K562 (cell line): ENCODE measurements at regions not wholly inside any gene's neighbourhood (a gene's known extent, or its start where the extent isn't known, plus 50 kb on each side); places are given as distances from the start of the nearest gene placed in this dataset.

ENCODE experiments used
- ATAC-seq: fragments of 200-7000 bp; cut with Tn5 transposase; 3 replicates; pipeline ENCODE4 v1.9.1; 2020; ENCODE audit warnings: moderate library complexity
- BruUV-seq: library from RNA; stranded (reverse); fragments of 400-500 nt; replicated peaks from 2 replicates; lab custom pipeline; 2021; lab: Mats Ljungman, UMichigan
- CTCF ChIA-PET: fragments of 300-600 bp; formaldehyde crosslinking; extraction: SDS; loops from one replicate; lab custom pipeline; 2021; ENCODE audit warnings: low intra/inter-chr PET ratio; lab: Yijun Ruan, JAX
- POLR2A ChIA-PET: fragments of 300-600, 350-650 bp; sonication (Branson Sonifier 250); formaldehyde crosslinking; extraction: SDS; loops from one replicate; lab custom pipeline; 2021; ENCODE audit warnings: antibody characterized with exemption, inconsistent platforms; lab: Yijun Ruan, JAX
- DNase-seq, 4 experiments: peaks; one replicate each; pipeline versions ENCODE4 v3.0.0 to v3.0.0-alpha.2; 2011 to 2018; ENCODE audit warnings: low spot score in 3 of 4, mixed read lengths in 3 of 4; ENCODE audit errors: extremely low read depth in 1 of 4
- FAIRE-seq: peaks from 2 replicates; lab custom pipeline; 2011; peaks lifted over from hg19 to GRCh38; lab: Jason Lieb, UNC
- H2AFZ ChIP-seq: 2 replicates; pipeline ENCODE4 v1.6.0; 2011; ENCODE audit warnings: low read depth, low read length, control low read depth, inconsistent platforms
- H3K27ac ChIP-seq: fragments of 200-600 bp; 3 replicates; pipeline ENCODE4 v1.8.0; 2011; ENCODE audit warnings: low read depth, mild to moderate bottlenecking, control low read depth, inconsistent platforms, low read length, moderate library complexity, mixed read lengths; ENCODE audit errors: extremely low read depth
- H3K27me3 ChIP-seq, 2 experiments: fragments of 300-600 bp in 1 of 2; 2 replicates in 1 of 2; 3 replicates in 1 of 2; pipeline versions ENCODE4 v1.6.0 to v1.8.0; 2011; ENCODE audit warnings: inconsistent platforms in 2 of 2, low read length in 2 of 2, mild to moderate bottlenecking in 1 of 2, mixed read lengths in 1 of 2, moderate library complexity in 1 of 2; ENCODE audit not compliant: control insufficient read depth in 2 of 2, insufficient read depth in 2 of 2
- H3K36me3 ChIP-seq: fragments of 300-600 bp; 3 replicates; pipeline ENCODE4 v1.8.0; 2011; ENCODE audit warnings: mild to moderate bottlenecking, low read length, inconsistent platforms; ENCODE audit not compliant: control insufficient read depth, insufficient read depth
- H3K4me1 ChIP-seq, 2 experiments: fragments of 200-600 bp in 1 of 2; replicated peaks in 1 of 2; 2 replicates in 1 of 2; 3 replicates in 1 of 2; pipeline versions ENCODE4 v1.5.1 to v1.8.0; 2011; ENCODE audit warnings: inconsistent platforms in 2 of 2, low read length in 2 of 2, mild to moderate bottlenecking in 1 of 2, mixed read lengths in 1 of 2, moderate library complexity in 1 of 2; ENCODE audit not compliant: control insufficient read depth in 2 of 2, insufficient read depth in 2 of 2
- H3K4me2 ChIP-seq: 2 replicates; pipeline ENCODE4 v1.6.1; 2011; ENCODE audit warnings: low read length, control low read depth, inconsistent platforms, mixed read lengths; ENCODE audit not compliant: insufficient read depth
- H3K4me3 ChIP-seq: fragments of 200-600 bp; sonication (generic), shearing (Covaris generic); 2 replicates; pipeline ENCODE4 v1.5.1; 2016; ENCODE audit warnings: control low read depth, inconsistent platforms
- H3K79me2 ChIP-seq: fragments of 200-600 bp; 3 replicates; pipeline ENCODE4 v1.8.0; 2011; ENCODE audit warnings: low read length, inconsistent platforms; ENCODE audit not compliant: control insufficient read depth, insufficient read depth
- H3K9ac ChIP-seq, 2 experiments: 2 replicates each; pipeline versions ENCODE4 v1.6.0 to v1.6.1; 2011; ENCODE audit warnings: low read depth in 2 of 2, low read length in 2 of 2, control low read depth in 1 of 2, inconsistent platforms in 1 of 2, mild to moderate bottlenecking in 1 of 2, mixed read lengths in 1 of 2; ENCODE audit not compliant: insufficient read depth in 1 of 2
- H3K9me1 ChIP-seq: one replicate; pipeline ENCODE4 v1.6.0; 2011; ENCODE audit warnings: inconsistent platforms, mild to moderate bottlenecking, low read length, moderate library complexity; ENCODE audit not compliant: control insufficient read depth, insufficient read depth
- H3K9me3 ChIP-seq: replicated peaks from 2 replicates; pipeline ENCODE4 v1.5.1; 2011; ENCODE audit warnings: low read depth, low read length, inconsistent platforms; ENCODE audit not compliant: control insufficient read depth, insufficient read depth
- H4K20me1 ChIP-seq: replicated peaks from 2 replicates; pipeline ENCODE4 v1.6.1; 2011; ENCODE audit warnings: low read length, inconsistent platforms, mixed read lengths; ENCODE audit not compliant: control insufficient read depth, insufficient read depth
- HDAC3 ChIP-seq: fragments of 450-650 bp; IDR thresholded peaks from 2 replicates; pipeline ENCODE4 v1.6.1; 2018; ENCODE audit warnings: borderline replicate concordance, mild to moderate bottlenecking, moderate library complexity; ENCODE audit not compliant: partially characterized antibody
- SRSF7 ChIP-seq: fragments of 200-400 bp; formaldehyde crosslinking; optimal IDR thresholded peaks from 2 replicates; pipeline ENCODE3; 2017; ENCODE audit warnings: mild to moderate bottlenecking, low read depth, low read length
- whole genome bisulfite sequencing: fragments of 100-300 bp; shearing (Covaris generic); methylation state at CpG from one replicate; pipeline ENCODE4 v1.1.6; 2016; ENCODE audit warnings: low coverage, mixed read lengths; ENCODE audit not compliant: insufficient coverage; ENCODE audit errors: missing lambda C conversion rate; 5-methylcytosine and 5-hydroxymethylcytosine counted together
- in situ Hi-C: fragments of 300-500 bp; cut with MboI; formaldehyde crosslinking; loops from 4 replicates; pipeline ENCODE4 v1.15.0; 2018; ENCODE audit warnings: inconsistent platforms, mixed read lengths
- intact Hi-C: fragments of 100-400 bp; cut with micrococcal nuclease; formaldehyde crosslinking; loops from 2 replicates; pipeline ENCODE4 v1.14.2; 2022
- TF ChIP-seq, protein P1 (sequence below), 2 experiments: fragments of 450-650 bp in 1 of 2; sonication (generic) in 1 of 2; formaldehyde crosslinking in 1 of 2; IDR thresholded peaks; 2 replicates each; pipeline versions ENCODE4 v1.7.1 to v1.9.0; 2016 to 2022; ENCODE audit warnings: inconsistent platforms in 1 of 2, mild to moderate bottlenecking in 1 of 2, missing genetic modification reagents in 1 of 2
- TF ChIP-seq, protein P2 (sequence below), 2 experiments: fragments of 450-650 bp; conservative IDR thresholded peaks; 2 replicates each; pipeline ENCODE4 v1.6.1; 2017; ENCODE audit warnings: mild to moderate bottlenecking in 2 of 2, moderate library complexity in 2 of 2

DNA sequence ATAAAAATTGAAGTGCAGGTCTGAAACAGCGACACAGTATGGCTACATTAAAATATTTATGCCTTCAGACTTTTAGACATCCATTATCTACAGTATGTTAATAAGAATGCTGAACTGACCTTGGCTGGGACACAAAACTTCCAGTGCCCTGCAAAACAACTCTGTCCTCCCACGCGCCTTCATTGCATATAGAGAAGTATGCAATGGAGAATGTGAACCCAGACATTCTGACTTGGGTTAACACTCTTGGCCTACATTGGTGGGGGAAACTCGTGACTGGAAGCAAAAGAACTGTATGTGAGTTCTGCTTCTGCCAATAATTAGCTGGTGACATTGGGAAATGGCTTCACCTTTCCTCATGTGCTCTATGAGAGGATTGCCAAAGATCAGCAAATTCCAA, 110.5 kb upstream of the SLC24A5 start:
- ChIA-PET POLR2A (no interaction called here), CTCF (no interaction called here)
- no peak overlapping the region for H2AFZ ChIP-seq
- ATAC-seq: no peak
- H3K27ac ChIP-seq: no peak overlapping the region
- H3K9me3 ChIP-seq: no peaks in the 10 kb centered on the region; the same call in 1 of the 2 replicates
- H3K27me3 ChIP-seq: no peaks in the 10 kb centered on the region
- no peaks in the 10 kb centered on the region for H3K9me1 ChIP-seq
- H3K79me2 ChIP-seq: no peaks in the 10 kb centered on the region
- 0% methylated on average over 4 of the region's 4 CpGs for WGBS
- no peaks in the 10 kb centered on the region for H3K36me3 ChIP-seq
- no peaks in the 10 kb centered on the region for H3K4me1 ChIP-seq
- in situ Hi-C loops (no loop called here), intact Hi-C loops (no loop called here)
- FAIRE-seq: no peak
- H3K4me3 ChIP-seq: no peak overlapping the region
- no peak for DNase-seq
- H3K9ac ChIP-seq: no peak overlapping the region
- no TSS peak for BruUV-seq
- H4K20me1 ChIP-seq: no peaks in the 10 kb centered on the region
- TF ChIP-seq, protein P1, sequence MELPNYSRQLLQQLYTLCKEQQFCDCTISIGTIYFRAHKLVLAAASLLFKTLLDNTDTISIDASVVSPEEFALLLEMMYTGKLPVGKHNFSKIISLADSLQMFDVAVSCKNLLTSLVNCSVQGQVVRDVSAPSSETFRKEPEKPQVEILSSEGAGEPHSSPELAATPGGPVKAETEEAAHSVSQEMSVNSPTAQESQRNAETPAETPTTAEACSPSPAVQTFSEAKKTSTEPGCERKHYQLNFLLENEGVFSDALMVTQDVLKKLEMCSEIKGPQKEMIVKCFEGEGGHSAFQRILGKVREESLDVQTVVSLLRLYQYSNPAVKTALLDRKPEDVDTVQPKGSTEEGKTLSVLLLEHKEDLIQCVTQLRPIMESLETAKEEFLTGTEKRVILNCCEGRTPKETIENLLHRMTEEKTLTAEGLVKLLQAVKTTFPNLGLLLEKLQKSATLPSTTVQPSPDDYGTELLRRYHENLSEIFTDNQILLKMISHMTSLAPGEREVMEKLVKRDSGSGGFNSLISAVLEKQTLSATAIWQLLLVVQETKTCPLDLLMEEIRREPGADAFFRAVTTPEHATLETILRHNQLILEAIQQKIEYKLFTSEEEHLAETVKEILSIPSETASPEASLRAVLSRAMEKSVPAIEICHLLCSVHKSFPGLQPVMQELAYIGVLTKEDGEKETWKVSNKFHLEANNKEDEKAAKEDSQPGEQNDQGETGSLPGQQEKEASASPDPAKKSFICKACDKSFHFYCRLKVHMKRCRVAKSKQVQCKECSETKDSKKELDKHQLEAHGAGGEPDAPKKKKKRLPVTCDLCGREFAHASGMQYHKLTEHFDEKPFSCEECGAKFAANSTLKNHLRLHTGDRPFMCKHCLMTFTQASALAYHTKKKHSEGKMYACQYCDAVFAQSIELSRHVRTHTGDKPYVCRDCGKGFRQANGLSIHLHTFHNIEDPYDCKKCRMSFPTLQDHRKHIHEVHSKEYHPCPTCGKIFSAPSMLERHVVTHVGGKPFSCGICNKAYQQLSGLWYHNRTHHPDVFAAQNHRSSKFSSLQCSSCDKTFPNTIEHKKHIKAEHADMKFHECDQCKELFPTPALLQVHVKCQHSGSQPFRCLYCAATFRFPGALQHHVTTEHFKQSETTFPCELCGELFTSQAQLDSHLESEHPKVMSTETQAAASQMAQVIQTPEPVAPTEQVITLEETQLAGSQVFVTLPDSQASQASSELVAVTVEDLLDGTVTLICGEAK (IDR thresholded peaks at IDR 0.05): no peak
- TF ChIP-seq, protein P1 (CRISPR knock-in tag; IDR thresholded peaks at IDR 0.05): no peak
- TF ChIP-seq HDAC3: no peak
- TF ChIP-seq, protein P2, sequence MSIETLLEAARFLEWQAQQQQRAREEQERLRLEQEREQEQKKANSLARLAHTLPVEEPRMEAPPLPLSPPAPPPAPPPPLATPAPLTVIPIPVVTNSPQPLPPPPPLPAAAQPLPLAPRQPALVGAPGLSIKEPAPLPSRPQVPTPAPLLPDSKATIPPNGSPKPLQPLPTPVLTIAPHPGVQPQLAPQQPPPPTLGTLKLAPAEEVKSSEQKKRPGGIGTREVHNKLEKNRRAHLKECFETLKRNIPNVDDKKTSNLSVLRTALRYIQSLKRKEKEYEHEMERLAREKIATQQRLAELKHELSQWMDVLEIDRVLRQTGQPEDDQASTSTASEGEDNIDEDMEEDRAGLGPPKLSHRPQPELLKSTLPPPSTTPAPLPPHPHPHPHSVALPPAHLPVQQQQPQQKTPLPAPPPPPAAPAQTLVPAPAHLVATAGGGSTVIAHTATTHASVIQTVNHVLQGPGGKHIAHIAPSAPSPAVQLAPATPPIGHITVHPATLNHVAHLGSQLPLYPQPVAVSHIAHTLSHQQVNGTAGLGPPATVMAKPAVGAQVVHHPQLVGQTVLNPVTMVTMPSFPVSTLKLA (conservative IDR thresholded peaks at IDR 0.05): no peak
- no peak for TF ChIP-seq SRSF7
- no peak overlapping the region for H3K4me2 ChIP-seq
